ENCODE measurements at regions not wholly inside any gene's neighbourhood (a gene's known extent, or its start where the extent isn't known, plus 50 kb on each side); places are given as distances from the start of the nearest gene placed in this dataset.

- TF ChIP-seq CTCF (IDR thresholded peaks at IDR 0.05) (no peak), POLR2A (IDR thresholded peaks at IDR 0.05) (no peak), EP300 (IDR thresholded peaks at IDR 0.05) (no peak)
Measured at GRCh38 chr15:36254426-36254825, 325.0 kb upstream of the CDIN1 start.

Data from tibial nerve (tissue), 4 donors.